OCI-LY7 (cell line): ENCODE measurements at regions not wholly inside any gene's neighbourhood (a gene's known extent, or its start where the extent isn't known, plus 50 kb on each side); places are given as distances from the start of the nearest gene placed in this dataset.

Experiments
- EZH2phosphoT487 ChIP-seq: fragments of 200-600 bp; sonication (generic); IDR thresholded peaks from 2 replicates; pipeline ENCODE4 v1.6.1; 2018; ENCODE audit warnings: low read depth, borderline replicate concordance, mild to moderate bottlenecking, mixed run types, antibody characterized with exemption, low read length, moderate library complexity, mixed read lengths
- TF ChIP-seq, protein P1 (sequence below): fragments of 200-600 bp; sonication (generic); conservative IDR thresholded peaks from 2 replicates; pipeline ENCODE4 v1.5.1; 2014; ENCODE audit warnings: mild to moderate bottlenecking, antibody characterized with exemption, low read length, moderate library complexity, mixed read lengths

DNA sequence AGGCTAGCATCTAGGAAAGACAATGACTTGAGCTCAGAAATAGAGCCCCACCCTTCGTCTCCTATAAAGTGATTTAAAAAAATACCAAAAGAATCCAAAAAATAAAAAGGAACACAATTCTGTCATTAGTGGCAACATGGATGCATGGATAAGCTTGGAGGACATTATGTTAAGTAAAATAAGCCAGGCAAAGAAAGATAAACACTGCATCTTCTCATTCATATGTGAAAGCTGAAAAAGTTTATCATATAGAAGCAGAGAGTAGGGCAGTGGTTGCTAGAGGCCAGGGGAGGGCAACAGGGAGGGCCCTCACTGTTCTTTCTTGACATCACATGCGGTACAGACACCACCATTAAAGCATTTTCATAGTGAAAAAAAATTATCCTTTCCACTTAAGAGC lies 220.9 kb upstream of the TRPC7 start:
- TF ChIP-seq, protein P1, sequence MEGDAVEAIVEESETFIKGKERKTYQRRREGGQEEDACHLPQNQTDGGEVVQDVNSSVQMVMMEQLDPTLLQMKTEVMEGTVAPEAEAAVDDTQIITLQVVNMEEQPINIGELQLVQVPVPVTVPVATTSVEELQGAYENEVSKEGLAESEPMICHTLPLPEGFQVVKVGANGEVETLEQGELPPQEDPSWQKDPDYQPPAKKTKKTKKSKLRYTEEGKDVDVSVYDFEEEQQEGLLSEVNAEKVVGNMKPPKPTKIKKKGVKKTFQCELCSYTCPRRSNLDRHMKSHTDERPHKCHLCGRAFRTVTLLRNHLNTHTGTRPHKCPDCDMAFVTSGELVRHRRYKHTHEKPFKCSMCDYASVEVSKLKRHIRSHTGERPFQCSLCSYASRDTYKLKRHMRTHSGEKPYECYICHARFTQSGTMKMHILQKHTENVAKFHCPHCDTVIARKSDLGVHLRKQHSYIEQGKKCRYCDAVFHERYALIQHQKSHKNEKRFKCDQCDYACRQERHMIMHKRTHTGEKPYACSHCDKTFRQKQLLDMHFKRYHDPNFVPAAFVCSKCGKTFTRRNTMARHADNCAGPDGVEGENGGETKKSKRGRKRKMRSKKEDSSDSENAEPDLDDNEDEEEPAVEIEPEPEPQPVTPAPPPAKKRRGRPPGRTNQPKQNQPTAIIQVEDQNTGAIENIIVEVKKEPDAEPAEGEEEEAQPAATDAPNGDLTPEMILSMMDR: no peak
- TF ChIP-seq EZH2phosphoT487: no peak
